HG03521 (cell line): ENCODE measurements at regions not wholly inside any gene's neighbourhood (a gene's known extent, or its start where the extent isn't known, plus 50 kb on each side); places are given as distances from the start of the nearest gene placed in this dataset.
A peak's percentile ranks its signal among the peaks of the same experiment; 100 is the strongest.

ENCODE experiments used
- ATAC-seq: cut with Tn5 transposase; IDR thresholded peaks from one replicate; pipeline ENCODE4 v1.9.1; 2021; ENCODE audit warnings: mild to moderate bottlenecking, moderate library complexity; ENCODE audit not compliant: unreplicated experiment

- no peak for ATAC-seq
These were observed 745.9 kb upstream of the ACVR2A start for GRCh38 chr2:147098940-147099339.

DNA sequence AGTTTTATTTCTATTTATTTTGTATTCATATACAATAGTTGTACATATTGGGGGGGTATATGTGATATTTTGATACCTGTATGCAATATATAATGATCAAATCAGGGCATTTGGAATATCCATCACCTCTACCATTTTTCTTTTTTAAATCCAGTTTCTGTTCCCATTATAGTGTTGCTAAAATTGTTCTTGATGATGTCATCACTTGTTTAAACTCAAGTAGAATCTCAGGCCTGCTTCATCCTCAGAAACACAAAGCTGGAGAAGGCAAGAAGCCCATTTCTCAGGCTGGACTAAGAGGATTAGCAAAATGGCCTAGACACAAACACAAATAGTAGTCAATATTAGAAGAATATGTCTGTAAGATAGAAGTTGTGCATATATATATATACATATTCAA, 747.1 kb upstream of the ACVR2A start:
- no peak for ATAC-seq

- ATAC-seq, result no peak
These were observed 748.2 kb upstream of the ACVR2A start for GRCh38 chr2:147096671-147097070.

DNA sequence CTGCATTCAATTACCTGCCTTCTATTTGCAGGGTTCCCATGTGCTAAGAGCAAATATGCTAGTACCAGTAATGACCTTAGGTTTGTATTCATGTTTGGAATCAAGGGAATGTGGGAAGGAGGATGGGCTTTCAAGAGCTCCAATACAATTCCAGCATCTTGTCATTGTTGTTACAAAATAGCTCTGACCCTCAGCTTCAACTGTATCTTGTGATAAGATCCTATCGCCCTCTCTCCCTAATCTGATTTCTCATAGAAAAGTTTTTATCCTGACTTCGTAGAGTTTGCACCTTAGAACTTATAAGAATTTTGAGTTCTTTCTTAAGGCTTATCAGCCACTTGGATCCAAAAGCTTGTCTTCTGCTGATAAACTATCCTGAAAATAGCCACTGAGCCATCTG, 749.5 kb upstream of the ACVR2A start:
- no peak for ATAC-seq

- ATAC-seq, result no peak
These were observed 750.8 kb upstream of the ACVR2A start for GRCh38 chr2:147094077-147094476.

GRCh38 chr2:147092266-147092665, 752.6 kb upstream of the ACVR2A start:
- ATAC-seq, result no peak

- ATAC-seq, result no peak
These were observed 753.4 kb upstream of the ACVR2A start for GRCh38 chr2:147091448-147091847.

GRCh38 chr2:147088871-147089270, 756.0 kb upstream of the ACVR2A start:
- ATAC-seq, result no peak

DNA sequence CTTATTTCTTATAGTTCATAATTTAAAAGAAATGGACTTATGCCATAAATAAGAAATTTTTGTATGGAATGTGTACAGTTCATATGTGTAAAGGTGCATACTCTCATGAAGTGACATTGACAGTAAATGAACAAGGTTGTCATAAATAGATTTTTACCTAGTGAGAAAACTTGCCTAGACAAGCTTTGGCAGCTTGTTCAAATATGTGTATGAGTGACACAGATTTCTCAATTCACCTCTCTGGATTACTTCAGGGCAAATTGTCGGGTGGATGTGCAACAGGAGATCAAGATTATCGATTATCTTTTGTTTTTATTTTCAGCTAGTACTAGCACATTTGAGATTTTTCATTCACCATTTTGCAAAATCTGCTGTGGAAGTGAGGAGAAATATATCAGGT, 758.1 kb upstream of the ACVR2A start:
- no peak for ATAC-seq

DNA sequence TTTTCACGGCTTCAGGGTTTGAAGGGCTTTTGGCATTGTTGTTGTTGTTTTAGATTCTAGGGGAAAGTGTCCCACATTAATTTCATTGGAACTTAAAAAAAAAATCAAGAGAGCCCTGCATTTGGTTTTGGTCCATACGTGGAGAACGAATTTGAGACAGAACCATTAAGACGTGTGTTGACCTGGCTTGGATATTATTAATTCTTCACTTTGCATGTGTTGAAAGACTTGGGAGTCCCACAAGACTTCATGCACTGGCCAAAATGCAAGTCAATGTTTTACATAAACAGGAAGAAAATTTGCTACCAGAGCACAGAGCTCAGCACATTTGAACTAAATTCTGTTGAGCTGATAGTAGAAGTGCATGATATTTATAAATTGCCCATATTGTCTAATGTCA, 761.2 kb upstream of the ACVR2A start:
- ATAC-seq, result no peak

DNA sequence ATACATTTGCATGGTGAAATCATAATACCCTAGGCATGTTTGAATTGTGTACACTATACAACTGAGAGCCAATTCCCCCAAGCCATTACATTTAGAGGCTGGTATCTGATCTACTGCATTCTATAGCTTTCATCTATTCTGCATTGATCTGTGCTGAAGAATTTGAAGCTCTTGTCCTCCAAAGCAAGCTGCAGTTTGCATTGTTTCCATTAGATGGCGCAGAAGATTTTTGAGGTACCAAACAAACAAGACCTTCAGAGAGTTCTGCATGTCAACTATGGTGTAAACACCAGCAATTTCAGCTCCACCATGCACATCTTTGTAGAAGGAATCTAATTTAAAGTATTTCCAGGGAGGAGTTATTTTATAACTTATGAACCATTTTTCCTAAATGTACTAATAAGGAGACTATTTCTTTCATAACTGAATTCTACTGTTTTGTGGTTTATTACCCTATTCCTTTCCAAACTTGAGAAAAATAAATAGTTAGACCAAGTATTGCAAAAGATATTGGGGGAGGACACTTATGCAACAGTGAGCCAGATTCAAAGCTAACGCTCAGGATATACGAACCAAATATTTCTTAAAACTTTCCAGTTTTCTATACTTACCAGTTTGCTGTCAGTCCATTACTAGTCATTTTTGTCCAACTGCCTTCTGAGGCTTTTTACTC, 761.8 kb upstream of the ACVR2A start:
- ATAC-seq, result peak; percentile 84

DNA sequence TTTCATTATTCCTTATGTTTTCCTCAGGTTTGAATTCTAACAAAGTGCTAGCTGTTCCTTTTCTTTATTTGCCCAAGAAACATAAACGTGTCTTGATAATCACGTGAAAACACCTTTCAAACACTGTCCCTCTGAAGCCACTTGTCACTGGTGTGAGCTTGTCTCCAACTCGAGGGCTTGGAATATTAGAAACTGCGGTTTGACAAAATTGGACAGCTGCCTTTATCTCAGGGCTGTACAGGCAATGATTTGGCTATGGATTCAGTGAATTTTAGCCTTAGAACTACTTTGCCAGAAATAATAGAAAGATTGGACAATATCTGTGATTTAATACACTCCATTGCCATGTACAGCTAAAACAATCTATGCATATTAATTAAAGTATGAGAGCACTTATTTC, 763.0 kb upstream of the ACVR2A start:
- ATAC-seq, result no peak

DNA sequence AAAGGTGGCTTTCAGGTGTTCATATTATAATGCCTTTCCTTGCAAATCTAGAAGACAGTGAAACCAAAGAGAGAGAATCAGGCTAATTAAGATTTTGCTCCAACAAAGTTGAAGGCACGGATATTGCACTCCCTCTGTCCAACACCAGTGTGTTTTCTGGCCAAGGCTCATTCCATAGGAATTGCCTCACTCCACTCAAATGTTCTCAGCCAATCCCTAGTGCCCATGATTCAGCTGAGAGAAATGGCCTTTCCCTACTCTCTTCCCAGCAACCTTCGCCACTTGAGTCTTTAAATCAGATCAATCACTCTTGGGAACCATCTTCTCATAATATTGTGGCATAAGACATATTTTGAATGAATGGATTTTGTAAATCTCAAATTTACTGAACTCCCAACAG, 768.2 kb upstream of the ACVR2A start:
- ATAC-seq, result no peak

- ATAC-seq, result no peak
These were observed 776.8 kb upstream of the ACVR2A start for GRCh38 chr2:147068071-147068470.

GRCh38 chr2:147067136-147067535, 777.7 kb upstream of the ACVR2A start:
- no peak for ATAC-seq

DNA sequence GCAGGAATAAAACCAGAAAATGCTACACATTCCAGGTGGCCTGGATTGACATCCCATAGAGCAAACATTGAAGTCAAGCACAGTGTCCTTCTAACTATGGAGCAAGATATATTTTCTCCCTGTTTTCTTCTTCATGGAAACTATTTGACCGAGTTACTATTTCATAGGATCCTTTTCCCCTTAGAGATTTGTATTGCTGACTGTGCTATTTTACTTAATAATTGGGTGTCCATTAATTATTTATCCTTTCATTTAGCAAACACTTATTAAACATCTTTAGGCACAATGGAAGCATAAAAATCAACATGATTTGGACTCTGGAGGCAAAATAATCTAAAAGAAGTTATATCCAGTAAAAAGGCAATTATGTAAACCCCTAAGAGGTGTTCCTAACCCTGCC, 782.8 kb upstream of the ACVR2A start:
- no peak for ATAC-seq

DNA sequence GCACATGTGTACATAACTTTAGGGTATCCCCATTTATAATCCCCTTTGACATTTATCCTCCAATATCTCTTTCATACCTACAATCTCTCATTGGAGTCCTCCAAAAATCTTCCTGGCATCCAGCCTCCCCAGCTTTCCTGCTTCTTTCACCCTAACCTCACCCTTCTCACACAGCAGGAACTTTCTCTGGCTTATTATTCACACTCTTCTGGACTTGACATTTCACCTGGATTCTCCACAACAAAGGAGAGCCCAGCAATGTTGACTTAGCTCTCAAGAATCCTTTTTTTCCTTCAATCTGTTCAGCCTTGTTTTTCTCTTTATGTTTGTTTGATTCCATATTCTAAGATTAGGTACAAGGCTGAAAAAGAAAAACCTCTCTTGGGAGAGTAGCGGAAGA, 783.6 kb upstream of the ACVR2A start:
- no peak for ATAC-seq

DNA sequence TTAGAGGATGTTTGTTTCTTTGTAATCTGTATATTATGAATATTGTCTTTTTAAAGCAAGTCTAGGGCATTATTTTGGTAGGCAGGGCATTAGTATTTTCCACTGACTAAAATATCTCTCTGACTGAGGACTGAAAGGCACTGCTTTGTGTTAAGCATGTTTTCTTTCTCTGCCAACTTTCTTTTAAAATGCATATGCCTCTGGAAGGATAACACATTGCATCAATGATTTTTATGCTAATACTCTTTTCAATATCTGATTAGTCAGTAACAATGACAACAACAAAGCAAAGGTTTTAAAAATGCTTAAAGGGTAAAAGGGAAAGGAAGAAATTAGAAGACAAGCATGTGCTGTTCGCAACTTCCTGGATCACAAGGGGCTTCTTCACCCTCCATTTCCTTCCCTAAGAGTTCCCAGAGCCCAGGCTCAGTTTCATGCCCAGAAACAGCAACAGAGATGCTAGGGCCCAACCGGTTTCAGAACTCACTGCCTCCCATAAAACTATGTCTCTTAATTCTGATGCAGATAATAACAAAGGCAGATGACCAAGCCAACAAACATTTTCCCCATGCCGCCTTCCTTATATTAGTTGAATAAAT, 786.8 kb upstream of the ACVR2A start:
- ATAC-seq, result no peak

DNA sequence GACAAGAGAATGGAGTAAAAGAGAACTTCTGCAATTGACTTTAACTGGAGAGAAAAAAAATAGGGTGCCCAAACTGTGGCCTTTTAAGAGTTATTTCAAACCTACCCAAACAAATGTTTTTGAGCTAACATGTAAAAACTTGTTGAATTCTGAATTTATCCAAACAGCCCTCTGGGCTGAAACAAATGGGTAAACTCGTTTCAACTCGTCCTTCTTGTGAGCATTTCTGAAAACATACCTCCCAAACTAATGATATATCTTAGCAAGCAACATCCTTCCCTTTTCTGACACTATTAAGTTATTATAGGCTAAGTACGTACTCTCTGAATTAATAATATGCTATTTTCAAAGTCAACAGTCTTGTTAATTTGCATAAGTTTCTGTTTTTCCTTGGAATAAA, 793.0 kb upstream of the ACVR2A start:
- ATAC-seq, result no peak

DNA sequence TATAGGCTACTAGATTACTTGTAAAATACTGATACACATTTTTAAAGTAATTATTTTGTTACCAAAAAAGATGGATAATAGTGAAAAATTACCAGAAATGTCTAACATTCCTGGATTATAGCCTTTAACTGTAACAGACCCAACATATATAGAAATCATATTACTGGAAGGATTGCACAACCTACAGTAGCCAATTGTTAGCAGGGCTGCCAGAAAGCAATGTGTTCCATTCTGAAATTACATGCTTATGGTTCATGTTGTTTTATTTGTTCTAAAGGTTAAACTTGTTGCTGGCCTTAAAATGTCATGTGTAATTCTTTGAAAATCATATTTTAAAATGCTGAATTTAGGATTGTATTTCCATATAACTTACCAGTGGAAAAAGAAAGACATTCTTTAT, 793.6 kb upstream of the ACVR2A start:
- ATAC-seq, result no peak

- no peak for ATAC-seq
These were observed 794.9 kb upstream of the ACVR2A start for GRCh38 chr2:147049957-147050356.

DNA sequence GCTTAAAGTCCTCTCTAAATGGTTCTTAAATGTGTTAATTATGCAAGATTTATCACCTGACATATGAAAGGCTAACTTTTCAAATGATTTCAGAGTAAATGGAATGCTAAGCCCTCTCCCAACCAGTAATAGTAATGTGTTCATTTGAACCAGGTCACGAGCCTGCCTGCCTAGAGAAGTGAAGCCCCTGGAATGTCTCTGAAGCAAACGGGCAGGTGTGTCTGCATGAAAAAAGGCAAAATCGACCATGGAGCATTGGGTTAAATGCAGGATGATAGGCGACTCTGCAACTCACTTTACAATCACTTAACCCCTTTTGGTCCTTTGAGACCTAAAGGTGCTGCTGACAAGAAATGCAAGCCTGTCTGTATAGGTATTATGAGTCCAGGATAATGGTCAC, 798.4 kb upstream of the ACVR2A start:
- ATAC-seq, result no peak

GRCh38 chr2:147045113-147045512, 799.7 kb upstream of the ACVR2A start:
- ATAC-seq, result no peak
